ENCODE measurements at regions not wholly inside any gene's neighbourhood (a gene's known extent, or its start where the extent isn't known, plus 50 kb on each side); places are given as distances from the start of the nearest gene placed in this dataset.

DNA sequence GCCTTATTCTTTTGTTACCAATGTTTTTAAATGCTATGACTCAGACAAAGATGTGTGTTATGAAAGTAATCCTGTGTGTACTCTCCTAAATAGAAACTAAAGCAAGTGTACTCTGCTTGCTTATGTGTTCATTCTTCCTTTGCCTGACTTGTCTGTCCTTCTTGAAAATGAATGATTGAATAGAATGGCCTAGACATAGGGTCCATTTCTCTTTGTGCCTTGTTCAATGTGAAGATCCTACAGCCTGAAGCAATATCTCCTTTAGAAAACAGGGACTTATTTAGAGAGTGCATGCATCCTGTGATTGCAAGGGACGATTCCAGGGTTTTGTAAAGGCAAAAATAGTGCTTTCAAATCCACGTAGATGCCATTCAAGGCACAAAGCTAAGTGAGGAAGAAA lies 343.6 kb upstream of the TACR3 start:
- H3K36me3 ChIP-seq (ENCODE audit: insufficient read depth), result no peaks in the 10 kb centered on the region
- Mint-ChIP-seq H3K36me3 (ENCODE audit: low read depth) (no peaks in the 10 kb centered on the region), H3K4me1 (peaks cover 9% of the 10 kb centered on the region), H3K4me3 (no peak overlapping the region), H3K9me3 (no peaks in the 10 kb centered on the region), H3K27me3 (ENCODE audit: insufficient read depth, low read depth, poor library complexity) (no peaks in the 10 kb centered on the region), H3K27ac (no peak overlapping the region)
- peaks cover 13% of the 10 kb centered on the region for H3K4me1 ChIP-seq (ENCODE audit: insufficient read depth)
- no peak overlapping the region for H3K4me2 ChIP-seq
- TF ChIP-seq STAT1 (IDR thresholded peaks at IDR 0.05; ENCODE audit: unreplicated experiment) (no peak), EZH2 (IDR thresholded peaks at IDR 0.05; ENCODE audit: low read depth, unreplicated experiment) (no peak), EZH2phosphoT487 (IDR thresholded peaks at IDR 0.05; ENCODE audit: unreplicated experiment) (no peak), CTCF (conservative IDR thresholded peaks at IDR 0.05; ENCODE audit: low read depth in 2 of 2) (no peak), NANOG (IDR thresholded peaks at IDR 0.05; ENCODE audit: borderline replicate concordance) (no peak)
- TF ChIP-seq, protein P1, sequence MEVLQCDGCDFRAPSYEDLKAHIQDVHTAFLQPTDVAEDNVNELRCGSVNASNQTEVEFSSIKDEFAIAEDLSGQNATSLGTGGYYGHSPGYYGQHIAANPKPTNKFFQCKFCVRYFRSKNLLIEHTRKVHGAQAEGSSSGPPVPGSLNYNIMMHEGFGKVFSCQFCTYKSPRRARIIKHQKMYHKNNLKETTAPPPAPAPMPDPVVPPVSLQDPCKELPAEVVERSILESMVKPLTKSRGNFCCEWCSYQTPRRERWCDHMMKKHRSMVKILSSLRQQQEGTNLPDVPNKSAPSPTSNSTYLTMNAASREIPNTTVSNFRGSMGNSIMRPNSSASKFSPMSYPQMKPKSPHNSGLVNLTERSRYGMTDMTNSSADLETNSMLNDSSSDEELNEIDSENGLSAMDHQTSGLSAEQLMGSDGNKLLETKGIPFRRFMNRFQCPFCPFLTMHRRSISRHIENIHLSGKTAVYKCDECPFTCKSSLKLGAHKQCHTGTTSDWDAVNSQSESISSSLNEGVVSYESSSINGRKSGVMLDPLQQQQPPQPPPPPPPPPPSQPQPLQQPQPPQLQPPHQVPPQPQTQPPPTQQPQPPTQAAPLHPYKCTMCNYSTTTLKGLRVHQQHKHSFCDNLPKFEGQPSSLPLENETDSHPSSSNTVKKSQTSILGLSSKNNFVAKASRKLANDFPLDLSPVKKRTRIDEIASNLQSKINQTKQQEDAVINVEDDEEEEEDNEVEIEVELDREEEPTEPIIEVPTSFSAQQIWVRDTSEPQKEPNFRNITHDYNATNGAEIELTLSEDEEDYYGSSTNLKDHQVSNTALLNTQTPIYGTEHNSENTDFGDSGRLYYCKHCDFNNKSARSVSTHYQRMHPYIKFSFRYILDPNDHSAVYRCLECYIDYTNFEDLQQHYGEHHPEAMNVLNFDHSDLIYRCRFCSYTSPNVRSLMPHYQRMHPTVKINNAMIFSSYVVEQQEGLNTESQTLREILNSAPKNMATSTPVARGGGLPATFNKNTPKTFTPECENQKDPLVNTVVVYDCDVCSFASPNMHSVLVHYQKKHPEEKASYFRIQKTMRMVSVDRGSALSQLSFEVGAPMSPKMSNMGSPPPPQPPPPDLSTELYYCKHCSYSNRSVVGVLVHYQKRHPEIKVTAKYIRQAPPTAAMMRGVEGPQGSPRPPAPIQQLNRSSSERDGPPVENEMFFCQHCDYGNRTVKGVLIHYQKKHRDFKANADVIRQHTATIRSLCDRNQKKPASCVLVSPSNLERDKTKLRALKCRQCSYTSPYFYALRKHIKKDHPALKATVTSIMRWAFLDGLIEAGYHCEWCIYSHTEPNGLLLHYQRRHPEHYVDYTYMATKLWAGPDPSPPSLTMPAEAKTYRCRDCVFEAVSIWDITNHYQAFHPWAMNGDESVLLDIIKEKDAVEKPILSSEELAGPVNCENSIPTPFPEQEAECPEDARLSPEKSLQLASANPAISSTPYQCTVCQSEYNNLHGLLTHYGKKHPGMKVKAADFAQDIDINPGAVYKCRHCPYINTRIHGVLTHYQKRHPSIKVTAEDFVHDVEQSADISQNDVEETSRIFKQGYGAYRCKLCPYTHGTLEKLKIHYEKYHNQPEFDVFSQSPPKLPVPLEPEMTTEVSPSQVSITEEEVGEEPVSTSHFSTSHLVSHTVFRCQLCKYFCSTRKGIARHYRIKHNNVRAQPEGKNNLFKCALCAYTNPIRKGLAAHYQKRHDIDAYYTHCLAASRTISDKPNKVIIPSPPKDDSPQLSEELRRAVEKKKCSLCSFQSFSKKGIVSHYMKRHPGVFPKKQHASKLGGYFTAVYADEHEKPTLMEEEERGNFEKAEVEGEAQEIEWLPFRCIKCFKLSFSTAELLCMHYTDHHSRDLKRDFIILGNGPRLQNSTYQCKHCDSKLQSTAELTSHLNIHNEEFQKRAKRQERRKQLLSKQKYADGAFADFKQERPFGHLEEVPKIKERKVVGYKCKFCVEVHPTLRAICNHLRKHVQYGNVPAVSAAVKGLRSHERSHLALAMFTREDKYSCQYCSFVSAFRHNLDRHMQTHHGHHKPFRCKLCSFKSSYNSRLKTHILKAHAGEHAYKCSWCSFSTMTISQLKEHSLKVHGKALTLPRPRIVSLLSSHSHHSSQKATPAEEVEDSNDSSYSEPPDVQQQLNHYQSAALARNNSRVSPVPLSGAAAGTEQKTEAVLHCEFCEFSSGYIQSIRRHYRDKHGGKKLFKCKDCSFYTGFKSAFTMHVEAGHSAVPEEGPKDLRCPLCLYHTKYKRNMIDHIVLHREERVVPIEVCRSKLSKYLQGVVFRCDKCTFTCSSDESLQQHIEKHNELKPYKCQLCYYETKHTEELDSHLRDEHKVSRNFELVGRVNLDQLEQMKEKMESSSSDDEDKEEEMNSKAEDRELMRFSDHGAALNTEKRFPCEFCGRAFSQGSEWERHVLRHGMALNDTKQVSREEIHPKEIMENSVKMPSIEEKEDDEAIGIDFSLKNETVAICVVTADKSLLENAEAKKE (CRISPR knock-in tag; IDR thresholded peaks at IDR 0.05), result no peak
- no peaks in the 10 kb centered on the region for H3F3A ChIP-seq (replicated peaks; ENCODE audit: low read depth)
- H3K4me3 ChIP-seq, result no peak overlapping the region
- H3K27ac ChIP-seq (ENCODE audit: low read depth), result no peak overlapping the region
- H3K9me2 ChIP-seq (ENCODE audit: insufficient read depth), result no peaks in the 10 kb centered on the region
- ATAC-seq, result no peak
- H4K20me1 ChIP-seq (replicated peaks; ENCODE audit: insufficient read depth), result no peaks in the 10 kb centered on the region
- DNase-seq (ENCODE audit: low spot score), result no peak
- H3K79me2 ChIP-seq (replicated peaks; ENCODE audit: insufficient read depth), result no peaks in the 10 kb centered on the region
- H2AFZ ChIP-seq, result no peak overlapping the region
- H3K27me3 ChIP-seq (ENCODE audit: insufficient read depth), result no peaks in the 10 kb centered on the region

All from GM23338 (cell line).